GM18498 (cell line): ENCODE measurements at regions not wholly inside any gene's neighbourhood (a gene's known extent, or its start where the extent isn't known, plus 50 kb on each side); places are given as distances from the start of the nearest gene placed in this dataset.

ENCODE experiments used
- ATAC-seq: cut with Tn5 transposase; IDR thresholded peaks from one replicate; pipeline ENCODE4 v1.9.1; 2021; ENCODE audit warnings: mild to moderate bottlenecking, moderate library complexity; ENCODE audit not compliant: unreplicated experiment

GRCh38 chr1:90412563-90412962, 304.5 kb downstream of the BARHL2 start:
- no peak for ATAC-seq

- no peak for ATAC-seq
Measured at GRCh38 chr1:90411185-90411584, 305.9 kb downstream of the BARHL2 start.

- ATAC-seq = no peak
Measured at GRCh38 chr1:90407737-90408136, 309.4 kb downstream of the BARHL2 start.

DNA sequence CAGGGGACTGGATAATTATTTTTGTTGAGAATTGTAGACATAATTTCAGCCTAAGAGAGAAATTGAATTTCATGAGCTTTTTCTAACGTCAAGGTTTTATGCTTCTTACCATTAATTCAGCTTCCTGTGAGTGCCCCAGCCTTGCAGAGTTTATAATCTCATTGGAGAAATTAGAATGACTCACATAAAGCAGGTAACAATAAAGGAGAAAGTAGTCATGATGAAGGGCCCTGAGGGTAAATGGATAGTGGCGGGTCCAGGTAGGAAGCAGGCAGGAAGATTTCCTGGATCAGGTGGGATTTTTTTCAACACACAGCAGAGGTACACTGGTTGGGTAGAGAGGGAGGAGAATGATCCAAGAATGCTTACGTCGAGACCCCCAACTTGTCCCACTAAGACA, 311.4 kb downstream of the BARHL2 start:
- ATAC-seq = no peak

GRCh38 chr1:90402893-90403849, 313.9 kb downstream of the BARHL2 start:
- no peak for ATAC-seq

DNA sequence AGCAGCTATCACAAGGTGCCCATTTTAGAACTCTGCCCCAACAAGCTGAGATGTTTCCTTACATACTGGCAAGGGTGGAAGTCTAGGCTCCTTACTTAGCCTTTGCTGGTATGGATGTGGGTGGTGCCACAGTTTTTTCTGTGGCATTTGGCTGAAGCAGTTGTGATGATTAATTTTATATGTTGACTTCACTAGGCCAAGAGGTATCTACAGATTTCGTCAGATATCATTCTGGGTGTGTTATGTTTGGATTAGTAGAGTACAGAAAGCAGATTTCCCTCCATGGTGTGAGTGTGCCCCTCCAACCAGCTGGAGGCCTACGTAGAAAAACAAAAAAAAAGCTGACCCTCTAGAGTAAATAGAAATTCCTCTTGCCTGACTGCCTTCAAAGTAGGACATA, 317.0 kb downstream of the BARHL2 start:
- ATAC-seq = no peak

DNA sequence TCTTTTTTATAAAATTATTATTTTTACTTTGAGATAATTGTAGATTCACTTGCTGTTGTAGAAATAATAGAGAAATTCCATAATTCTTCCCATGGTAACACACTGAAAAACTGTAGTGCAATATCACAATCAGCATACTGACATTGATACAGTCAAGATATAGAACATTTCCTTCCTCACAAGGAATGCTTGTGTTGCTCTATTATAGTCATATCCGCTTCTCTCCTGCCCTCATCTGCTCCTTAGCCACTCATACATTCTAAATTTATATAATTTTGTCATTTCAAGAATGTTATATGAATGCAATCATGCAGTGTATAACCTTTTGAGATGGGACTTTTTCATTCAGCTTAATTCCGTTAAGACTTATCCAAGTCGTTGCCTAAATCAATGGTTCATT, 320.2 kb downstream of the BARHL2 start:
- ATAC-seq = no peak

DNA sequence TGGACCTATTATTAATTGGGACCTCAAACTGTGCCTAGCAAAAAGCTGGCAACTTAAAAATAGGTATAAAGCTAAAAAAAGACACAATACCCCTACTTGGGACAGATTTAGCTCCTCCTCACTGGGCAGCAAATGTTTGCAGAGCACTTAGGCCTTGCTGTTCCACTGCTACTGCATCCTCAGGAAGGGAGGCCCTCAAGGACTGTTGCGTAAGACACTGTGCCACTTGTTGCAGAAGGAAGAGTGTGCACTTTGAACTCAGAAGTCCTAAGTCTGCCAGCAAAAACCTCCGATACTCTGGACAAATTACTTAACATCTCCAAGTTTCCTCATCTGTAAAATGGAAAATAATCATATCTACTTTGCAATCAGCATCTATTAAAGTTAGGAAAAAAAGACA, 322.9 kb downstream of the BARHL2 start:
- ATAC-seq = no peak

- no peak for ATAC-seq
Measured at GRCh38 chr1:90393025-90393424, 324.1 kb downstream of the BARHL2 start.

DNA sequence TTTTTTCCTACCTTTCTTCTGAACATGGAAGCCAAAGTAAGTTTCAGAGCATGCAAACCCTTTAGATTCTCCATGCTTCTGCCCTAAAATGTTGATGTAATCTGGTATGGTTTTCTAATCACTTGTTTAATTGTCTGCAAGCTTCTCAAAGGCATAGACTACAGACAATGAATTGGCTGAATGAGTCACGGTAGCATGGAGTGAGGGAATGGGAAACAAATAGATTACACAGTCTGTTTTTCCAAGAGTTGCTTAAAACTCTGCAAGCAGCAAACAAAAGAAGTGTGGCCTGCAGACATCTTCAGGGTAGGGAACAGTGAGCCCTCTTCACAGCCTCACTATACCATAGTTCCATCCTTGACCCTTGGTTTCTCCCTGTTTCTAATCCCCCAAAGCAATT, 326.0 kb downstream of the BARHL2 start:
- ATAC-seq = no peak

DNA sequence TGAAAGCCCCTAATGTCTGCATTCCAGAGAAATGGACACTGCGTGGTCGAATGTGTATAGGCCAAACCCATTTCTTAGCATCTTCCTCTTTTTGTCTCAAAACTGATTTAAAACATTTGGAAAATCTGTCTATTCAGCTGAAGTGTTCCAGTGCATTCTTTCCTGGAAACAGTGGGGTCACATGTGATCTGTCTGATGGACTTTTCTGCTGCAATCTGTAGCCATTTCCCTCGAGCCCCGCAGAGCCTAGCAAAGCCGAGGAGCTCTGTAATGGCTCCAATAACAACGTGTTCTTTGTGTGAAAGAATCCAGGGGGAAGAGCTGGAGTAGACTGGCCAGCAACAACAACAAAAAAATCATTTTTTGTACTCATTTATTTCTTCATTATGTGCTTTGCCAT, 329.3 kb downstream of the BARHL2 start:
- no peak for ATAC-seq

DNA sequence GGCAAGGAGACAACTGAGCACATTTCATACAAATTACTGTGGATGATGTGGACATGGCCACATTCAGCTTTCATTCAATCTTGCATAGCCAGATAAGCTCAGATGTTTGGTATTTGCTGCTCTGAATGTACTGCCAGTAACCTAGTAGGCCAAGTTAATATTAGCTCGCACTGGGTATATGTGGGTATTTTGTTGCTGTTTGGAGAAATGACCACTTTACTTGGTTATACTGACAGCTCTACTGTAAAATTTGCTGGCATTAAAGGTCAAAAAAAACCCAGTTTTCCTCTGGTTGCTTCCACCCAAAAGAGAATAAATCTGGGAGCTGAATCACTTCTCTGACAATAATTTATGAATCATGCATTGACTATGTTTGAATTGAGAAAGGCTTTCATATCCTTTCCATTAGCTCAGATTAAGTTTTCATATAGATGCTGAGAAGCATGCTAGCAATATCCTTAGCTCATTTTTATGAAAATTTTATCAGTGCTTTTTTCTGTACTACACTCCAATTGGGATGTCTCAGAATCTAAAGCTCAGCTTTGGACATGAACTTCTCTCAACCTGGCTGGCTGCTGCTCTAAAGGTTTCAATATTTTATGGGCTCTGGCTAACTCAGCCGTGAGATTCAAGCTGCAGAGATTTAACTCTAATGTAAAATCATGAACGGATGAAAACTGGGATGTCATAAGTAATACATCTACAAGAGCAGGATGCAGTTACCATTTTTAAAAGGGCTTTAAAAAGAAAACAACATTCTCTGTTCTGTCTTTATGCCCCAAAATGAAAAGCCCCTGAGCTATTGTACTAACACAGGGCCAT, 330.0 kb downstream of the BARHL2 start:
- ATAC-seq = no peak

DNA sequence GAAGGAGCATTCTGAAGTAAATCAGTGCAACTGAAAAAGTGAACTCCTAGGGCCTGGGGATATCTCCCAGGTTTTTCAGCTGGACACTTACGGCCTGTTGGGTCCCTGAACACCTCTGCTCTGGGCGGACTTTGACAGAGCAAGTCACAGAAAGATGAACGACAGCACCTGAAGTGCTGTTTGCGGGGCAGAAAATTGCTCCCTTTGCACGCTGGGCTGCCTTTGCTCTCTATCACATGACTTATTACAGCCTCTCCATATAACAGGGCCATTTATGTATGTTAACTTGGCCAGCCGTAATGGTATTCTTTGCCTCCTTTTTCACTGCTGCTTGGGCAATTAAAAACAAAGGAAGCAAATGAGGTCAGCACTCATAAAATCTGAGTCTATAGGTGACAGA, 332.9 kb downstream of the BARHL2 start:
- ATAC-seq = no peak

GRCh38 chr1:90382161-90382560, 334.9 kb downstream of the BARHL2 start:
- ATAC-seq = no peak

DNA sequence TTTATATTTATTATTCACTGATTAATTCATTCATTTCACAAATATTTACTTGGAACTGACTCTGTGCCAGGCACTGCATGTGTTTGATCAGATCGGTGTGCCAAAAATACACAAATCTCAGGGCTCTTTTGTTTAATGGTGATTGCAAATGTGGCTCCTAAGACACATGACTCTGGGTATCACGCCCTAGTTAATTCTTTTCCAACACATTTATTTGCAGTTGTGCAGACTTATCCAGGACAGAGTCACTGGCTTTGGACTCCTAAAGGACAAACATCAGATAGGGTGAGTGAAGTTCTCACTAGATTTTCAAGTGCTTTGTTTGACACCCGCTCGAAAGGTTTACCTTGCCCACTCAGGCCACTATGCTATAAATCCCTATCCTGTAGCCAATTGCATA, 335.5 kb downstream of the BARHL2 start:
- ATAC-seq = no peak

DNA sequence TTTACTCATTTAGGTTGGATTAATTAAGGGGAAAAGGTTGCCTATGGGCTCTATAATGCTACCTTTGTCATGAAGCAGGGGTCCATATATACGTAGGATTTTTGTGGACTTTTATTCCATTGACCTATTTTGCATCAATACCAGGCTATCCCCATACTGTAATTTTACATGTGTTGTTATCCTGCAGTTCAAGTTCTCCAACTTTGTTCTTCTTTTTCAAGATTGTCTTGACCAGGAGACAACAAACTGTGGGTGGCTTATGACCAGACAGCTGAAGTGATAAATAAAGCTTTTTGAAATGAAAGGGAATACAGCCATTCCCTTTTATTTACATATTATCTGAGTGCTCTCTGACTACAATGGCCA, 345.7 kb downstream of the BARHL2 start:
- ATAC-seq = no peak

GRCh38 chr1:90370686-90371447, 346.2 kb downstream of the BARHL2 start:
- ATAC-seq = no peak

DNA sequence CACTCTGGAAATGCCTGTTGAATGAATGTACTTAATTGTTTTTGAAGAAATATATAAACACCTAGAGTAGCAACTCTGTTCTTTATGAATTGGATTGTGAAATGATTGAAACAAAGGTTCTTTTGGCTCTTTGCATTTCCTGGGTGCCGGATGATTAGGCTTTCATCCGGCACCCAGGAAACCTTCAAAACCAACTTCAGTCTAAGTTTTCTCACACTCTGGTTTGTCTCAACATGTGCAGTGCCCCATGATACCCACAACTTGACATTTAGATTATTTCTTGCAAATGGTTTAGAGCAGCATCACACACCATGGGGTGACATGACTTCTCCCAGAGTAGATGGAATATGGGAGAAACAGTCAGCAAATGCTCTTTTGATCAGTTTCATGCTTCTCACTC, 354.9 kb downstream of the BARHL2 start:
- ATAC-seq = no peak

GRCh38 chr1:90361026-90361425, 356.1 kb downstream of the BARHL2 start:
- no peak for ATAC-seq

DNA sequence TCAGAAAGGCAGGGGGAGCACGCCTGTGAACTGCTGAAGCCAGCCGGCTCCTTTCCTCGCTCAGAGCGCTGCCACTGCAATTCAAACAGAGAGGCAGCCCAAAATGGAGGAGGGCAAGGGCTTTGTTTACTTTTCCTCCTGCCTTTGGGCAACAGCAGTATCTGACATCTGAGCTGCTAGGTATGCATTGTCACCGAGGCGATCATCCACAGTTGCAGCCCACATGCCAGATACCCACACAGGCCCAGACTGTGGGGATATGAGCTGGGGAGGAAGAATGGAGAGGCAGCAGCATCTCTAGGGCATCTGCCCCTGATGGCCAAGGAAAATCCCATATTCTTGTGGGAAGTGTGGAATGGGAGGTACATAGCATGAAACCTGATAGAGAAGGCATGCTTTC, 357.1 kb downstream of the BARHL2 start:
- ATAC-seq = no peak

DNA sequence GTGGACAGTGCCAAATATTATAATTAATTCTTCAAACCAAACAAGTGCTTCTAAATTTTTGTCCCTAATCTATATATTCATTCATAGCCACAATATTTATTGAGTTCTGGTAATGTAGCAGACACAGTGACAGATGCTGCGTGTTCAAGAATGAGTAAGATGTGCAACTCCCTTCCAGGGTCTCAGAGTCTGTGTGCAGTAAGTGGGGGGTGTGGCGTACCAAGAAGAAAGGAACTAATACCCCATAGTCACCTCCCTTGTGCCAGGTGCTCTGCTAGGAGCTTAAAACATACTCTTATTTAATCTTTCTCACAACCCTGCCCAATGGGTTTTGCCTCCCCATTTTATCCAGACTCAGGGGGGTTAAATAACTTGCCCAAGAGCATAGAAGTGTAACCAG, 358.7 kb downstream of the BARHL2 start:
- ATAC-seq = no peak
